ENCODE measurements at regions not wholly inside any gene's neighbourhood (a gene's known extent, or its start where the extent isn't known, plus 50 kb on each side); places are given as distances from the start of the nearest gene placed in this dataset.

GRCh38 chr16:86367291-86368072, 142.8 kb upstream of the FOXF1 start:
- DNase-seq (peak in 1 of 4 donors; percentile 1), ATAC-seq (no peak)
- H3K4me1 ChIP-seq, result no peaks in the 10 kb centered on the region
- no peaks in the 10 kb centered on the region for H3K36me3 ChIP-seq
- no peak overlapping the region for H3K4me3 ChIP-seq
- H3K27ac ChIP-seq, result no peak overlapping the region
- no peak for TF ChIP-seq CTCF (IDR thresholded peaks at IDR 0.05)
- no peaks in the 10 kb centered on the region for H3K9me3 ChIP-seq
- intact Hi-C loops (cut with DNase I), result no loop called here
- H3K27me3 ChIP-seq, result peaks cover 0 to 44% of the 10 kb centered on the region in 2 donors

- no peaks in the 10 kb centered on the region for H3K9me3 ChIP-seq
- DNase-seq (no peak), ATAC-seq (no peak)
- TF ChIP-seq CTCF (IDR thresholded peaks at IDR 0.05), result no peak
- H3K4me3 ChIP-seq, result no peak overlapping the region
- intact Hi-C loops (cut with DNase I), result no loop called here
- peaks cover 0 to 41% of the 10 kb centered on the region in 2 donors for H3K27me3 ChIP-seq
- H3K27ac ChIP-seq, result no peak overlapping the region
- no peaks in the 10 kb centered on the region for H3K36me3 ChIP-seq
- no peaks in the 10 kb centered on the region for H3K4me1 ChIP-seq
Observed at GRCh38 chr16:86368261-86368660, 142.1 kb upstream of the FOXF1 start.

DNA sequence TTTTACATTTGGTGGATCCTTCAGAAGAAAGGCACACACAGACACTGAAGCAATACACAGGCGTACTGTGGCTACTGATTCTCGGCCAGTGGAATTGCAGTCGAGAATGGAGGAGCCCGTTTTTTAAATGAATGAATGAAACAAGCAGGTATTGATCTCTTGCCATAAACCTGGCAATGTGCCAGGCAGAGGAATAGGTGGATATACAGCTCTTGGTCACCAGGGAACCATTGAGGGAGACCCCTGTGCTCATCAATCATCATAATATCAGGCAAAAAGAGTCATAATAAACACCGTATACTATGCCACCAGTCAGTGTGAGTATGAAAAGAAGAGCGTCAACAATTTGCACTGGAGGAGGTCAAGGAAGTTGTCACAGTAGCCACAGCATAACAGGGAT, 140.3 kb upstream of the FOXF1 start:
- Histone ChIP-seq H3K36me3 (no peaks in the 10 kb centered on the region), H3K27me3 (peaks cover 0 to 26% of the 10 kb centered on the region in 2 donors), H3K4me1 (no peaks in the 10 kb centered on the region), H3K4me3 (no peak overlapping the region), H3K9me3 (peaks cover 0 to 7% of the 10 kb centered on the region in 2 donors), H3K27ac (no peak overlapping the region)
- ATAC-seq, result no peak
- intact Hi-C loops (cut with DNase I), result no loop called here
- no peak for DNase-seq
- no peak for TF ChIP-seq CTCF (IDR thresholded peaks at IDR 0.05)

GRCh38 chr16:86371083-86371803, 139.1 kb upstream of the FOXF1 start:
- Histone ChIP-seq H3K27ac (no peak overlapping the region), H3K4me1 (no peaks in the 10 kb centered on the region), H3K4me3 (no peak overlapping the region), H3K36me3 (no peaks in the 10 kb centered on the region), H3K9me3 (peaks cover 0 to 7% of the 10 kb centered on the region in 2 donors), H3K27me3 (peaks cover 0 to 26% of the 10 kb centered on the region in 2 donors)
- peak in 1 of 4 donors; percentile 18 for DNase-seq
- no peak for ATAC-seq
- intact Hi-C loops (cut with DNase I), result no loop called here
- TF ChIP-seq CTCF (IDR thresholded peaks at IDR 0.05), result no peak

GRCh38 chr16:86372193-86372592, 138.1 kb upstream of the FOXF1 start:
- H3K4me3 ChIP-seq, result no peak overlapping the region
- H3K27me3 ChIP-seq, result peaks cover 0 to 25% of the 10 kb centered on the region in 2 donors
- H3K27ac ChIP-seq, result no peak overlapping the region
- TF ChIP-seq CTCF (IDR thresholded peaks at IDR 0.05), result no peak
- ATAC-seq (no peak), DNase-seq (peak in 1 of 4 donors; percentile 29)
- no peaks in the 10 kb centered on the region for H3K36me3 ChIP-seq
- intact Hi-C loops (cut with DNase I), result no loop called here
- peaks cover 0 to 7% of the 10 kb centered on the region in 2 donors for H3K9me3 ChIP-seq
- no peaks in the 10 kb centered on the region for H3K4me1 ChIP-seq
